ENCODE measurements at regions not wholly inside any gene's neighbourhood (a gene's known extent, or its start where the extent isn't known, plus 50 kb on each side); places are given as distances from the start of the nearest gene placed in this dataset.

DNA sequence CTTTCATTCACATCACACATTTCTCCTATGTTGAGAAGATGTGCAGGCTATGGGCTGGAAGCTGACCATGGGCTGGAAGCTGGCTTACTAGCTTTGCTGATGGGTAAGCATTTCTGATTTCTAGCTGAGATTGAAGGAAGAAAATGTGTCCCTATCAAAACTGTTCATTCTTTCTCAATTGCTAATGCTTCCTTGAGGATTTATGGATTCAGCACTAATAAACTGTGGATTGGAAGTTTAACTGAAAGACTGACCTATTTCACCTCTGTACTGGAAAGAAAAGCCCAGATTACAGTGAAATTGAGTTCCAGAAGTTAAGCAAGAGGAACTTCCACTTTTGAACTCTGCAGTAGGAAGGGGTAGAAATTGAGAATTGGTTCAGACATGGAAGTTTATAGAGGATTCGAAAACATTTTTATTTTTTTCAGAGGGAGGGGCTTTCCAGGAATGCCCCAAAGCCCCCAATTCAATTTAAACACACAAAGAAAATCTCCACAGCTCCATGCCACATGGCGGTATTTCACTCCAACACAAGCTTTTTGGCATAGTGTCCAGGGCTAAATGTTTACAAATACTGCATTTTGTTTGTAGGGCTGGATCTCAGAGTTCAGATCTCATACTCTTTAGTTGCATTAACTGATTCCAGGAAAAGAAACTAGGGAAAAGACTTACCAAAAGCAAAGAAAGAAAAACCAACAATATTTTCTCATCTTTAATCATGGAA, 61.2 kb upstream of the ARGLU1 start:
- TF ChIP-seq, protein P1, sequence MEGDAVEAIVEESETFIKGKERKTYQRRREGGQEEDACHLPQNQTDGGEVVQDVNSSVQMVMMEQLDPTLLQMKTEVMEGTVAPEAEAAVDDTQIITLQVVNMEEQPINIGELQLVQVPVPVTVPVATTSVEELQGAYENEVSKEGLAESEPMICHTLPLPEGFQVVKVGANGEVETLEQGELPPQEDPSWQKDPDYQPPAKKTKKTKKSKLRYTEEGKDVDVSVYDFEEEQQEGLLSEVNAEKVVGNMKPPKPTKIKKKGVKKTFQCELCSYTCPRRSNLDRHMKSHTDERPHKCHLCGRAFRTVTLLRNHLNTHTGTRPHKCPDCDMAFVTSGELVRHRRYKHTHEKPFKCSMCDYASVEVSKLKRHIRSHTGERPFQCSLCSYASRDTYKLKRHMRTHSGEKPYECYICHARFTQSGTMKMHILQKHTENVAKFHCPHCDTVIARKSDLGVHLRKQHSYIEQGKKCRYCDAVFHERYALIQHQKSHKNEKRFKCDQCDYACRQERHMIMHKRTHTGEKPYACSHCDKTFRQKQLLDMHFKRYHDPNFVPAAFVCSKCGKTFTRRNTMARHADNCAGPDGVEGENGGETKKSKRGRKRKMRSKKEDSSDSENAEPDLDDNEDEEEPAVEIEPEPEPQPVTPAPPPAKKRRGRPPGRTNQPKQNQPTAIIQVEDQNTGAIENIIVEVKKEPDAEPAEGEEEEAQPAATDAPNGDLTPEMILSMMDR (IDR thresholded peaks at IDR 0.05; ENCODE audit: unreplicated experiment in 3 of 3) = no peak
- H3K27ac Mint-ChIP-seq = no peak overlapping the region
- peaks cover 4% of the 10 kb centered on the region for H3K4me1 Mint-ChIP-seq
- peaks cover 14% of the 10 kb centered on the region for H3K27me3 Mint-ChIP-seq (ENCODE audit: low read depth)
- no peaks in the 10 kb centered on the region for H3K9me3 Mint-ChIP-seq
- H3K4me3 Mint-ChIP-seq = no peak overlapping the region
- H3K36me3 Mint-ChIP-seq (ENCODE audit: low read depth) = no peaks in the 10 kb centered on the region

DNA sequence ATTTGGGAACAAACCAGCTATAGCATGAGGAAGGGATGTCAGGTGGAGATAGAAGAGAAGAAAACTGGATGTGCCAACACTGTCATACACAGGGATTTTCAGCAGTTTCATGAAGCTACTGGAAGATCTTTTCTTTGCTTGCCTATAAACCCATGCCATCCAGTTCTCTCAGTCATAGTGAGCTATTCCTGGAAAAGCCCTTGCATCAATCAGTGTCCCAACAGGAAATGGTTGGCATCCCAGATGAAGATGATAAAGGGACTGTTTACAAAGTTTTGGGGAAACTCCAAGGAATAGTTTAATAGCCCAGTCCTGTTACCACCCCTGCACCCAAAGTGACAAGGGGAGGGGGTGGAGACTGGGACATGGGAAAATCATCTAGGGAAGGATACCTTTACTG, 58.5 kb upstream of the ARGLU1 start:
- no peaks in the 10 kb centered on the region for H3K4me1 Mint-ChIP-seq
- no peaks in the 10 kb centered on the region for H3K9me3 Mint-ChIP-seq
- H3K4me3 Mint-ChIP-seq = no peak overlapping the region
- H3K36me3 Mint-ChIP-seq (ENCODE audit: low read depth) = no peaks in the 10 kb centered on the region
- TF ChIP-seq, protein P1 (IDR thresholded peaks at IDR 0.05; ENCODE audit: unreplicated experiment in 3 of 3) = no peak
- no peak overlapping the region for H3K27ac Mint-ChIP-seq
- H3K27me3 Mint-ChIP-seq (ENCODE audit: low read depth) = peaks cover 14% of the 10 kb centered on the region

DNA sequence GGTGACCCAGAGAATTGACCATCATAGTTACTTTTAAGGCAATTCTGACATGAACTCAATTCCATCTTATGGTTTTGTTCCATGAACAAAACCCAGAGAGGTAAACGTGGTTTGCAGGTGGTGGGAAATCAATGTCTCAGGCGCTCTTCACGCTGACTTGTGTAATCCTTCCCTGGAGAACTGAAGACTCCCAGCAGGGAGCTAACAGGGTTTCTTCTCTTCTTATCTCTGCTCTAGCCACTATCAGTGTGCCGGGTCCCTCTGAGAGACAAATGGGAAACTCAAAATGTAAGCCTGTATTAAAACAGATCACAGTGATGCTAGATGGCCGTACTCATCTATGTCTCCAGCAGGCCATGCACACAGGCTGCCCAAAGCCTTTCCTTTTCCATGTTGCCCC, 57.6 kb upstream of the ARGLU1 start:
- no peaks in the 10 kb centered on the region for H3K9me3 Mint-ChIP-seq
- H3K4me3 Mint-ChIP-seq = no peak overlapping the region
- no peaks in the 10 kb centered on the region for H3K4me1 Mint-ChIP-seq
- peaks cover 14% of the 10 kb centered on the region for H3K27me3 Mint-ChIP-seq (ENCODE audit: low read depth)
- TF ChIP-seq, protein P1 (IDR thresholded peaks at IDR 0.05; ENCODE audit: unreplicated experiment in 3 of 3) = no peak
- H3K27ac Mint-ChIP-seq = no peak overlapping the region
- no peaks in the 10 kb centered on the region for H3K36me3 Mint-ChIP-seq (ENCODE audit: low read depth)

DNA sequence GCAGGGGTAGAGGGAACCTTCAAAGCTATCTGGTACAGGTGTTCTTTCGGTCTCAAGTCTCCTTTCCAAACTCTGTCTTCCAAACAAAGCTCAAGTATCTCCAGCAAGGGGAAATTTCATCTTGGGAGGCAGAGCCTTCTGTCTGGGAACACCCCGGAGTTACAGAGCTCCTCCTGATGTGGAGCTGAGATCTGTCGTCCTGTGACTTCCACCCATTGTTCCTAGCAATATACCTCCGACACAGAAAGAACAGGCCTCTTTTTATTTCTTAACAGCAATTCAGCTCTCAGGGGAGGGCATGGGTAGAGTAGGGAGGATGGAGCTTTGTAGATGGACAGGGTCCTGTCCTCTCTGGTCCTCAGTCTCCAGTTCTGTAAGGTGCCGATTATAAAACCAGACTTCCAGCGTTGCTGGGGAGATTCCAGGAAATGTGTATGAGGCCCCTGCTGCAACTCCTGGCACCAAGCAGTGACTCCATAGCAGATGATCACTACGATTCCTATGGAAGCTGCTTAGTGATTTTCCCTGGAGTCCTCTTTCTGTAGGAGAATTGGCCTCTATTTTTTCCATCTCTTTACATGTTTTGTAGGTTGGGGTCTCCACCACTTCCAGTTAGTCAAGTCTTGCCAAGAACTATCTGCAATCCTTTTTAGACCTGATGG, 56.0 kb upstream of the ARGLU1 start:
- no peaks in the 10 kb centered on the region for H3K4me1 Mint-ChIP-seq
- H3K9me3 Mint-ChIP-seq = no peaks in the 10 kb centered on the region
- H3K4me3 Mint-ChIP-seq = no peak overlapping the region
- TF ChIP-seq, protein P1 (IDR thresholded peaks at IDR 0.05; ENCODE audit: unreplicated experiment in 3 of 3) = no peak
- H3K27ac Mint-ChIP-seq = no peak overlapping the region
- H3K27me3 Mint-ChIP-seq (ENCODE audit: low read depth) = peaks cover 14% of the 10 kb centered on the region
- no peaks in the 10 kb centered on the region for H3K36me3 Mint-ChIP-seq (ENCODE audit: low read depth)

DNA sequence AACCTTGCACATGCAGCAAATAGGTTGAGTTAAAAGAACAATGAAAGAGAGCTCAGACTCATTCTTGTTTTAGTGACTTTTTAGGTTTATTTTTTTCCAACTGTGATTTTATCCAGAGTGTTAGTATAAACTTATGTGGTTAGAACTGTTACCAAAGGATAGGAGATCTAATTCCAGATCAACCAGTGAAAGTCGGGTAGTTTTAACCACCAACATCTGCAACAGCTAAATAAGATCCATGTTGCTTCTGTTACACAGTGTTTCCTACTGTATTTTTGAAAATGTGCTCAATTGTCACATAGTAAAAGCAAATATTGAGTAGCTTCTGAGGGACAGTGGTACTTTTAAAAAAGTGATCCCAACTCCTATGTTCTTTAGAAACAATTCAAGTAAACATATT, 53.9 kb upstream of the ARGLU1 start:
- H3K36me3 Mint-ChIP-seq (ENCODE audit: low read depth) = no peaks in the 10 kb centered on the region
- no peaks in the 10 kb centered on the region for H3K4me1 Mint-ChIP-seq
- no peaks in the 10 kb centered on the region for H3K9me3 Mint-ChIP-seq
- no peak overlapping the region for H3K4me3 Mint-ChIP-seq
- H3K27ac Mint-ChIP-seq = no peak overlapping the region
- TF ChIP-seq, protein P1 (IDR thresholded peaks at IDR 0.05; ENCODE audit: unreplicated experiment in 3 of 3) = no peak
- H3K27me3 Mint-ChIP-seq (ENCODE audit: low read depth) = peaks cover 14% of the 10 kb centered on the region
